Breast epithelium (tissue), 4 donors: ENCODE measurements at regions not wholly inside any gene's neighbourhood (a gene's known extent, or its start where the extent isn't known, plus 50 kb on each side); places are given as distances from the start of the nearest gene placed in this dataset.

Source experiments
- DNase-seq, 2 donors: peaks; one replicate each; pipeline ENCODE4 v3.0.0-alpha.2; 2019; ENCODE audit warnings: low spot score in 2 of 2
- H3K27ac ChIP-seq, 2 donors: fragments of 200-600 bp; sonication (generic) in 1 of 2; one replicate each; pipeline ENCODE4 v1.5.1; 2016 to 2019; ENCODE audit warnings: mild to moderate bottlenecking in 1 of 2
- H3K27me3 ChIP-seq, 2 donors: fragments of 200-600 bp; sonication (generic) in 1 of 2; one replicate each; pipeline versions ENCODE4 v1.5.1 to v1.6.0; 2017 to 2019; ENCODE audit warnings: control low read depth in 1 of 2, mild to moderate bottlenecking in 1 of 2
- H3K36me3 ChIP-seq: fragments of 200-600 bp; one replicate; pipeline ENCODE4 v1.5.1; 2019
- H3K4me1 ChIP-seq, 2 donors: fragments of 200-600 bp; sonication (generic); one replicate each; pipeline ENCODE4 v1.5.1; 2016 to 2019; ENCODE audit warnings: control low read depth in 1 of 2
- H3K4me3 ChIP-seq, 3 donors: fragments of 200-600 bp; sonication (generic); 1 replicate in 2 of 3; 2 replicates in 1 of 3; pipeline ENCODE4 v1.5.1; 2016 to 2019; ENCODE audit warnings: mild to moderate bottlenecking in 3 of 3, moderate library complexity in 2 of 3
- H3K9me3 ChIP-seq, 2 donors: fragments of 200-600 bp; sonication (generic) in 1 of 2; one replicate each; pipeline ENCODE4 v1.5.1; 2016 to 2019; ENCODE audit warnings: control low read depth in 1 of 2
- CTCF ChIP-seq, 3 donors: fragments of 450-650 bp; IDR thresholded peaks; one replicate each; pipeline ENCODE4 v1.5.1; 2016 to 2017; ENCODE audit warnings: antibody characterized with exemption in 3 of 3, mild to moderate bottlenecking in 3 of 3, moderate library complexity in 3 of 3
- POLR2A ChIP-seq: fragments of 450-650 bp; IDR thresholded peaks from one replicate; pipeline ENCODE4 v1.6.1; 2016; ENCODE audit warnings: antibody characterized with exemption, mild to moderate bottlenecking, moderate library complexity
- POLR2AphosphoS5 ChIP-seq, 3 donors: sonication (generic); formaldehyde crosslinking; IDR thresholded peaks; one replicate each; pipeline ENCODE4 v1.6.1; 2017; ENCODE audit warnings: antibody characterized with exemption in 3 of 3
- intact Hi-C: fragments of 100-400 bp; cut with DNase I; formaldehyde crosslinking; loops from one replicate; pipeline ENCODE4 v1.15.1; 2023; ENCODE audit warnings: low total_unique reads

DNA sequence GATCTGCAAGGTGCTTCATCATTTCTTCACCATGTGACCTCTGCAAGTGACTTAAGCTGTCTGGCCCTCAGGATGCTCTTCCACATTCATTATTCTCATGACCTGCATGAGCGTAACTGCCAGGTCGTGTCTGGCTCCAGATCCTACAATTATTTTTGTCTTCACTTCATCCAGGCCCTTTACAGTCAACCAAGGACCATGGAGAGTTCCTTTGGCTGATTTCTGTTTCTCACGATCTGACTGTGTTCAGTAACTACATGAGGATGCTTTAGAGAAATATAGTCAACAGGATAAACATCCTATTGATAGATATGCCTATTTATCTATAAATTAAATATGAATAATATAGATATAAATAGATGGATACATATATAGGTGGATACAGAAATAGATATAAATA is 1251.6 kb downstream of the NLGN4Y start:
- H3K27ac ChIP-seq, result no peak overlapping the region
- H3K4me3 ChIP-seq, result no peak overlapping the region
- TF ChIP-seq CTCF (IDR thresholded peaks at IDR 0.05) (no peak), POLR2A (no peak), POLR2AphosphoS5 (IDR thresholded peaks at IDR 0.05) (no peak)
- no peaks in the 10 kb centered on the region for H3K4me1 ChIP-seq
- H3K27me3 ChIP-seq, result no peaks in the 10 kb centered on the region
- H3K36me3 ChIP-seq, result no peaks in the 10 kb centered on the region
- intact Hi-C loops, result no loop called here
- no peaks in the 10 kb centered on the region for H3K9me3 ChIP-seq
- no peak for DNase-seq

DNA sequence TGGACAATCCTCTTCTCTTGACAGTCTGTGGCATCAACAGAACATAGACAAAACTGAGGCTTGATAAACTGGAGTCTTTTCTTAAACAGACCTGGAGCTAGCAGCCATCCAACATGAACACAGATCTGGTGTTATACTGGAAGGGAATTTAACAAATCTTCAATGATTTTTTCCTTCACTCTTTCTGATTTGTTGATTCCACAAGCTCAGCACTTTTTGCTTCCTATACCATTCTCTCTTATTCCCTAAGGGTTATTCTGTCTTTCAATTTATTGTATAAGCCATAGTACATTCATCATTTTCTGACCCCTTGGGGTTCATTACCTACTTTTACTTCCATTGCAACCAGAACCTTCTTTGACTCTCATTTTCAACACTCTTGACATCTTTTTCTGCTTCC is 1255.6 kb downstream of the NLGN4Y start:
- Histone ChIP-seq H3K4me1 (no peaks in the 10 kb centered on the region), H3K36me3 (no peaks in the 10 kb centered on the region), H3K27me3 (no peaks in the 10 kb centered on the region), H3K4me3 (no peak overlapping the region), H3K9me3 (no peaks in the 10 kb centered on the region), H3K27ac (no peak overlapping the region)
- TF ChIP-seq POLR2AphosphoS5 (IDR thresholded peaks at IDR 0.05), result no peak
- TF ChIP-seq CTCF (IDR thresholded peaks at IDR 0.05), result no peak
- TF ChIP-seq POLR2A, result no peak
- intact Hi-C loops, result no loop called here
- DNase-seq, result no peak

DNA sequence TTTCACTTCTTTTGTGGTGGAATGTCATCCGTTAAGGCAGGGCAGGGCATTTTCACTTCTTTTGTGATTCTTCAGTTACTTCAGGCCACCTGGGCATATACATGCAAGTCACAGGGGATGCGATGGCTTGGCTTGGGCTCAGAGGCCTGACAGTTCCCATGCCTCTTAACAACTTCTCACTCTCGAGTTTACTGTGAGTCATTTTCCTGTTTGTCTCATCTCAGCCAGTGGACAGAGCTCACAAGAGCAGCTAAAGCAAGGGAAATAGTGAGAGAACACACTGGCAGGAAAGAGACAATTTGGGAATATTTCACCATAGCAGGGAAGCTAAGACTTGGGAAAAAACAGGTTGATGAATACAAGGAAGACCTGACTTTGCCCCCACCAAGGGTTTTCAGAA is 1275.7 kb downstream of the NLGN4Y start:
- Histone ChIP-seq H3K9me3 (no peaks in the 10 kb centered on the region), H3K27me3 (no peaks in the 10 kb centered on the region), H3K4me1 (no peaks in the 10 kb centered on the region), H3K4me3 (no peak overlapping the region), H3K36me3 (no peaks in the 10 kb centered on the region), H3K27ac (no peak overlapping the region)
- intact Hi-C loops, result no loop called here
- DNase-seq, result no peak
- no peak for TF ChIP-seq CTCF (IDR thresholded peaks at IDR 0.05)
- TF ChIP-seq POLR2AphosphoS5 (IDR thresholded peaks at IDR 0.05), result no peak
- TF ChIP-seq POLR2A, result no peak

GRCh38 chrY:15805985-15806384 is 1281.7 kb downstream of the NLGN4Y start:
- Histone ChIP-seq H3K36me3 (no peaks in the 10 kb centered on the region), H3K27me3 (no peaks in the 10 kb centered on the region), H3K9me3 (no peaks in the 10 kb centered on the region), H3K4me3 (no peak overlapping the region), H3K4me1 (no peaks in the 10 kb centered on the region), H3K27ac (no peak overlapping the region)
- no peak for DNase-seq
- no peak for TF ChIP-seq POLR2A
- no peak for TF ChIP-seq CTCF (IDR thresholded peaks at IDR 0.05)
- TF ChIP-seq POLR2AphosphoS5 (IDR thresholded peaks at IDR 0.05), result no peak
- intact Hi-C loops, result no loop called here

- H3K36me3 ChIP-seq, result no peaks in the 10 kb centered on the region
- no peak overlapping the region for H3K27ac ChIP-seq
- TF ChIP-seq CTCF (IDR thresholded peaks at IDR 0.05) (no peak), POLR2AphosphoS5 (IDR thresholded peaks at IDR 0.05) (no peak), POLR2A (no peak)
- no peak for DNase-seq
- intact Hi-C loops, result no loop called here
- H3K4me1 ChIP-seq, result no peaks in the 10 kb centered on the region
- no peaks in the 10 kb centered on the region for H3K9me3 ChIP-seq
- no peaks in the 10 kb centered on the region for H3K27me3 ChIP-seq
- no peak overlapping the region for H3K4me3 ChIP-seq
Observed at GRCh38 chrY:15814241-15814640, 1289.9 kb downstream of the NLGN4Y start.
